Pulmonary artery endothelial cell (primary cell): ENCODE measurements at regions not wholly inside any gene's neighbourhood (a gene's known extent, or its start where the extent isn't known, plus 50 kb on each side); places are given as distances from the start of the nearest gene placed in this dataset.

Experiments
- DNase-seq: peaks from one replicate; pipeline ENCODE4 v3.0.0-alpha.2; 2011; ENCODE audit warnings: low read depth, low spot score

GRCh38 chr5:51748647-51749046, 365.4 kb downstream of the ISL1 start:
- DNase-seq = no peak
